ENCODE measurements at regions not wholly inside any gene's neighbourhood (a gene's known extent, or its start where the extent isn't known, plus 50 kb on each side); places are given as distances from the start of the nearest gene placed in this dataset.

GRCh38 chr15:26165546-26165945, 302.4 kb upstream of the ATP10A start:
- no peak for TF ChIP-seq ZBTB48 (tag by site-specific recombination; IDR thresholded peaks at IDR 0.05)
- TF ChIP-seq CTCF (tag by site-specific recombination; IDR thresholded peaks at IDR 0.05) = no peak
- no peak for TF ChIP-seq ZNF777 (tag by site-specific recombination; IDR thresholded peaks at IDR 0.05; ENCODE audit: borderline replicate concordance)
- TF ChIP-seq ZNF335 (tag by site-specific recombination; conservative IDR thresholded peaks at IDR 0.05) = no peak
- no peak for TF ChIP-seq ZNF175 (tag by site-specific recombination; IDR thresholded peaks at IDR 0.05)
- no peak for TF ChIP-seq ZNF423 (tag by site-specific recombination; IDR thresholded peaks at IDR 0.05)
- no peak for TF ChIP-seq ATF2 (tag by site-specific recombination; IDR thresholded peaks at IDR 0.05; ENCODE audit: low read depth)
- TF ChIP-seq REST (tag by site-specific recombination; IDR thresholded peaks at IDR 0.05) = no peak
- no peak for TF ChIP-seq ZBTB7A (tag by site-specific recombination; IDR thresholded peaks at IDR 0.05; ENCODE audit: low read depth)
- TF ChIP-seq ZBTB49 (tag by site-specific recombination; IDR thresholded peaks at IDR 0.05; ENCODE audit: low read depth) = no peak
- no peak for TF ChIP-seq BCL11A (tag by site-specific recombination; IDR thresholded peaks at IDR 0.05; ENCODE audit: low read depth)
- no peak for TF ChIP-seq ZXDB (tag by site-specific recombination; IDR thresholded peaks at IDR 0.05)
- no peak for TF ChIP-seq HOXD13 (CRISPR knock-in tag; IDR thresholded peaks at IDR 0.05; ENCODE audit: borderline replicate concordance)
- TF ChIP-seq ZNF785 (tag by site-specific recombination; IDR thresholded peaks at IDR 0.05) = no peak

All from HEK293 (cell line).